WTC11 (cell line): ENCODE measurements at regions not wholly inside any gene's neighbourhood (a gene's known extent, or its start where the extent isn't known, plus 50 kb on each side); places are given as distances from the start of the nearest gene placed in this dataset.

Experiments
- ATAC-seq: fragments of 200-7000 bp; cut with Tn5 transposase; 2 replicates; pipeline ENCODE4 v1.10.0; 2021; ENCODE audit warnings: mild to moderate bottlenecking, moderate library complexity
- CTCF ChIA-PET: fragments of 300-600 bp; sonication (Branson Sonifier 250); formaldehyde crosslinking; loops from one replicate; lab custom pipeline; 2021; ENCODE audit warnings: antibody characterized with exemption; lab: Charles Lee
- POLR2A ChIA-PET: fragments of 350-600 bp; sonication (Branson Sonifier 250); formaldehyde crosslinking; loops from one replicate; lab custom pipeline; 2021; ENCODE audit warnings: antibody characterized with exemption; lab: Charles Lee
- DNase-seq: peaks from one replicate; pipeline ENCODE4 v3.0.0; 2021; ENCODE audit warnings: low spot score
- H3K27ac Mint-ChIP-seq: 2 replicates; pipeline ENCODE4 v1.8.0; 2021; ENCODE audit warnings: mixed read lengths
- H3K27me3 Mint-ChIP-seq: 2 replicates; pipeline ENCODE4 v1.8.0; 2021; ENCODE audit warnings: low read depth, mild to moderate bottlenecking, moderate library complexity, mixed read lengths
- H3K36me3 Mint-ChIP-seq: 2 replicates; pipeline ENCODE4 v1.8.0; 2021; ENCODE audit warnings: mixed read lengths
- H3K4me1 Mint-ChIP-seq: 2 replicates; pipeline ENCODE4 v1.8.0; 2022; ENCODE audit warnings: mixed read lengths
- H3K4me3 Mint-ChIP-seq: 2 replicates; pipeline ENCODE4 v1.8.0; 2021; ENCODE audit warnings: mild to moderate bottlenecking, moderate library complexity, mixed read lengths
- H3K9me3 Mint-ChIP-seq: 2 replicates; pipeline ENCODE4 v1.8.0; 2021; ENCODE audit warnings: mixed read lengths
- ATF3 ChIP-seq: sonication (generic); formaldehyde crosslinking; conservative IDR thresholded peaks from 2 replicates; pipeline ENCODE4 v1.8.1; 2022; ENCODE audit warnings: mild to moderate bottlenecking, missing genetic modification reagents
- E2F1 ChIP-seq: sonication (generic); formaldehyde crosslinking; IDR thresholded peaks from 2 replicates; pipeline ENCODE4 v1.8.0; 2022; ENCODE audit warnings: mild to moderate bottlenecking, missing genetic modification reagents
- E2F4 ChIP-seq: sonication (generic); formaldehyde crosslinking; IDR thresholded peaks from 2 replicates; pipeline ENCODE4 v1.8.1; 2022; ENCODE audit warnings: low read depth, mild to moderate bottlenecking, moderate library complexity, missing genetic modification reagents, borderline replicate concordance
- EMX1 ChIP-seq: fragments of 250-450 bp; sonication (Bioruptor Pico); IDR thresholded peaks from 2 replicates; pipeline ENCODE4 v1.8.0; 2021; ENCODE audit warnings: mild to moderate bottlenecking
- FOXK1 ChIP-seq: sonication (generic); formaldehyde crosslinking; IDR thresholded peaks from 2 replicates; pipeline ENCODE4 v1.8.0; 2022; ENCODE audit warnings: mild to moderate bottlenecking, moderate library complexity, missing genetic modification reagents
- GABPB1 ChIP-seq: sonication (generic); formaldehyde crosslinking; IDR thresholded peaks from 2 replicates; pipeline ENCODE4 v1.8.1; 2023; ENCODE audit warnings: mild to moderate bottlenecking, missing genetic modification reagents
- IRF2 ChIP-seq: sonication (generic); formaldehyde crosslinking; IDR thresholded peaks from 2 replicates; pipeline ENCODE4 v1.8.0; 2022; ENCODE audit warnings: low read depth, missing genetic modification reagents, borderline replicate concordance
- NFYB ChIP-seq: sonication (generic); formaldehyde crosslinking; conservative IDR thresholded peaks from 2 replicates; pipeline ENCODE4 v1.8.0; 2022; ENCODE audit warnings: low read depth, missing genetic modification reagents
- SP1 ChIP-seq: sonication (generic); formaldehyde crosslinking; conservative IDR thresholded peaks from 2 replicates; pipeline ENCODE4 v1.8.1; 2022; ENCODE audit warnings: missing genetic modification reagents
- TEAD1 ChIP-seq: sonication (generic); formaldehyde crosslinking; IDR thresholded peaks from 2 replicates; pipeline ENCODE4 v1.8.0; 2022; ENCODE audit warnings: mild to moderate bottlenecking, missing genetic modification reagents
- ZBTB43 ChIP-seq: sonication (generic); formaldehyde crosslinking; IDR thresholded peaks from 2 replicates; pipeline ENCODE4 v1.8.1; 2023; ENCODE audit warnings: mild to moderate bottlenecking, missing genetic modification reagents
- ZNF219 ChIP-seq: sonication (generic); formaldehyde crosslinking; IDR thresholded peaks from 2 replicates; pipeline ENCODE4 v1.8.0; 2023; ENCODE audit warnings: missing genetic modification reagents, mild to moderate bottlenecking, borderline replicate concordance
- ZNF671 ChIP-seq: fragments of 250-450 bp; sonication (Bioruptor Pico); IDR thresholded peaks from 2 replicates; pipeline ENCODE4 v1.8.0; 2021; ENCODE audit warnings: mild to moderate bottlenecking
- TF ChIP-seq, protein P1 (sequence below): sonication (generic); formaldehyde crosslinking; IDR thresholded peaks from 2 replicates; pipeline ENCODE4 v1.8.1; 2023; ENCODE audit warnings: mild to moderate bottlenecking, missing genetic modification reagents
- TF ChIP-seq, protein P2 (sequence below): sonication (generic); formaldehyde crosslinking; conservative IDR thresholded peaks from 2 replicates; pipeline ENCODE4 v1.8.1; 2023; ENCODE audit warnings: mild to moderate bottlenecking, low read depth, missing genetic modification reagents, moderate library complexity
- TF ChIP-seq, protein P3 (sequence below): sonication (generic); formaldehyde crosslinking; IDR thresholded peaks from 2 replicates; pipeline ENCODE4 v1.8.0; 2022; ENCODE audit warnings: mild to moderate bottlenecking, missing genetic modification reagents
- TF ChIP-seq, protein P4 (sequence below): sonication (generic); formaldehyde crosslinking; IDR thresholded peaks from 2 replicates; pipeline ENCODE4 v1.8.1; 2022; ENCODE audit warnings: missing genetic modification reagents, borderline replicate concordance

DNA sequence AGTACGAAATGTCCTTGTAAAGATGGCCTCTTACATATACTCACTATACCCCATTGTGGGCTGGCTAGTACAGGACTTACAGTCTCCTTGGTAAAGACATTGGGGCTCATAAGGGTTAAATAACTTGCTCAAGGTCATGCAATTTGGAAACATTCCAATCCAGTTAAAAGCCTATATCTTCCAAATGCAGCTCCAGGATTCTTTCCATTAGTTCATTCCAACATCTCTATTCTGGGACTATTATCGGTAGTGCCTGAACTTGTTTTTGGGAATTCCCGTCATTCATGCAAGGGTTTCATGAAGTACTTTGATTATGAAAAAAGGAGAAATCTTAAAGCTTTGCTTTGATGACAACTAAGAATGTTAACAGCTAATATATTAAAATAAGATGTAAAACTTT, 99.2 kb upstream of the SLC8A1 start:
- Mint-ChIP-seq H3K4me1 (0 out of 2 replicates have a peak, but pooled peaks cover 3% of the 10 kb centered on the region), H3K9me3 (no peaks in the 10 kb centered on the region), H3K27me3 (no peaks in the 10 kb centered on the region), H3K36me3 (no peaks in the 10 kb centered on the region), H3K27ac (no peak overlapping the region), H3K4me3 (no peak overlapping the region)
- TF ChIP-seq TEAD1 (CRISPR knock-in tag) (no peak), FOXK1 (no peak), E2F4 (no peak), ZNF671 (CRISPR knock-in tag) (no peak), E2F1 (CRISPR knock-in tag) (no peak), NFYB (CRISPR knock-in tag) (no peak), ATF3 (CRISPR knock-in tag) (no peak), ZNF219 (CRISPR knock-in tag) (no peak), EMX1 (CRISPR knock-in tag) (no peak), SP1 (CRISPR knock-in tag) (no peak), ZBTB43 (CRISPR knock-in tag) (no peak), GABPB1 (no peak), IRF2 (no peak)
- TF ChIP-seq, protein P1, sequence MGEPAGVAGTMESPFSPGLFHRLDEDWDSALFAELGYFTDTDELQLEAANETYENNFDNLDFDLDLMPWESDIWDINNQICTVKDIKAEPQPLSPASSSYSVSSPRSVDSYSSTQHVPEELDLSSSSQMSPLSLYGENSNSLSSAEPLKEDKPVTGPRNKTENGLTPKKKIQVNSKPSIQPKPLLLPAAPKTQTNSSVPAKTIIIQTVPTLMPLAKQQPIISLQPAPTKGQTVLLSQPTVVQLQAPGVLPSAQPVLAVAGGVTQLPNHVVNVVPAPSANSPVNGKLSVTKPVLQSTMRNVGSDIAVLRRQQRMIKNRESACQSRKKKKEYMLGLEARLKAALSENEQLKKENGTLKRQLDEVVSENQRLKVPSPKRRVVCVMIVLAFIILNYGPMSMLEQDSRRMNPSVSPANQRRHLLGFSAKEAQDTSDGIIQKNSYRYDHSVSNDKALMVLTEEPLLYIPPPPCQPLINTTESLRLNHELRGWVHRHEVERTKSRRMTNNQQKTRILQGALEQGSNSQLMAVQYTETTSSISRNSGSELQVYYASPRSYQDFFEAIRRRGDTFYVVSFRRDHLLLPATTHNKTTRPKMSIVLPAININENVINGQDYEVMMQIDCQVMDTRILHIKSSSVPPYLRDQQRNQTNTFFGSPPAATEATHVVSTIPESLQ (CRISPR knock-in tag), result no peak
- TF ChIP-seq, protein P2, sequence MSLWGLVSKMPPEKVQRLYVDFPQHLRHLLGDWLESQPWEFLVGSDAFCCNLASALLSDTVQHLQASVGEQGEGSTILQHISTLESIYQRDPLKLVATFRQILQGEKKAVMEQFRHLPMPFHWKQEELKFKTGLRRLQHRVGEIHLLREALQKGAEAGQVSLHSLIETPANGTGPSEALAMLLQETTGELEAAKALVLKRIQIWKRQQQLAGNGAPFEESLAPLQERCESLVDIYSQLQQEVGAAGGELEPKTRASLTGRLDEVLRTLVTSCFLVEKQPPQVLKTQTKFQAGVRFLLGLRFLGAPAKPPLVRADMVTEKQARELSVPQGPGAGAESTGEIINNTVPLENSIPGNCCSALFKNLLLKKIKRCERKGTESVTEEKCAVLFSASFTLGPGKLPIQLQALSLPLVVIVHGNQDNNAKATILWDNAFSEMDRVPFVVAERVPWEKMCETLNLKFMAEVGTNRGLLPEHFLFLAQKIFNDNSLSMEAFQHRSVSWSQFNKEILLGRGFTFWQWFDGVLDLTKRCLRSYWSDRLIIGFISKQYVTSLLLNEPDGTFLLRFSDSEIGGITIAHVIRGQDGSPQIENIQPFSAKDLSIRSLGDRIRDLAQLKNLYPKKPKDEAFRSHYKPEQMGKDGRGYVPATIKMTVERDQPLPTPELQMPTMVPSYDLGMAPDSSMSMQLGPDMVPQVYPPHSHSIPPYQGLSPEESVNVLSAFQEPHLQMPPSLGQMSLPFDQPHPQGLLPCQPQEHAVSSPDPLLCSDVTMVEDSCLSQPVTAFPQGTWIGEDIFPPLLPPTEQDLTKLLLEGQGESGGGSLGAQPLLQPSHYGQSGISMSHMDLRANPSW, result no peak
- TF ChIP-seq, protein P3, sequence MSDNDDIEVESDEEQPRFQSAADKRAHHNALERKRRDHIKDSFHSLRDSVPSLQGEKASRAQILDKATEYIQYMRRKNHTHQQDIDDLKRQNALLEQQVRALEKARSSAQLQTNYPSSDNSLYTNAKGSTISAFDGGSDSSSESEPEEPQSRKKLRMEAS (CRISPR knock-in tag), result no peak
- TF ChIP-seq, protein P4, sequence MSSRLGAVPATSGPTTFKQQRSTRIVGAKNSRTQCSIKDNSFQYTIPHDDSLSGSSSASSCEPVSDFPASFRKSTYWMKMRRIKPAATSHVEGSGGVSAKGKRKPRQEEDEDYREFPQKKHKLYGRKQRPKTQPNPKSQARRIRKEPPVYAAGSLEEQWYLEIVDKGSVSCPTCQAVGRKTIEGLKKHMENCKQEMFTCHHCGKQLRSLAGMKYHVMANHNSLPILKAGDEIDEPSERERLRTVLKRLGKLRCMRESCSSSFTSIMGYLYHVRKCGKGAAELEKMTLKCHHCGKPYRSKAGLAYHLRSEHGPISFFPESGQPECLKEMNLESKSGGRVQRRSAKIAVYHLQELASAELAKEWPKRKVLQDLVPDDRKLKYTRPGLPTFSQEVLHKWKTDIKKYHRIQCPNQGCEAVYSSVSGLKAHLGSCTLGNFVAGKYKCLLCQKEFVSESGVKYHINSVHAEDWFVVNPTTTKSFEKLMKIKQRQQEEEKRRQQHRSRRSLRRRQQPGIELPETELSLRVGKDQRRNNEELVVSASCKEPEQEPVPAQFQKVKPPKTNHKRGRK (CRISPR knock-in tag), result no peak
- DNase-seq (no peak), ATAC-seq (no peak)
- ChIA-PET POLR2A (no interaction called here), CTCF (no interaction called here)
